H7 (cell line): ENCODE measurements at regions not wholly inside any gene's neighbourhood (a gene's known extent, or its start where the extent isn't known, plus 50 kb on each side); places are given as distances from the start of the nearest gene placed in this dataset.

ENCODE experiments used
- DNase-seq: peaks from one replicate; pipeline ENCODE4 v3.0.0; 2012
- H3K27me3 ChIP-seq: 2 replicates; pipeline ENCODE4 v1.6.0; 2011; ENCODE audit warnings: mild to moderate bottlenecking, low read length; ENCODE audit not compliant: control insufficient read depth, insufficient read depth
- H3K36me3 ChIP-seq: replicated peaks from 2 replicates; pipeline ENCODE4 v1.5.1; 2011; ENCODE audit warnings: low read length; ENCODE audit not compliant: control insufficient read depth, insufficient read depth
- H3K4me3 ChIP-seq: 2 replicates; pipeline ENCODE4 v1.5.1; 2011; ENCODE audit warnings: low read depth, mild to moderate bottlenecking, control low read depth, low read length, moderate library complexity; ENCODE audit not compliant: insufficient read depth

GRCh38 chr7:36082216-36082615 lies 70.8 kb upstream of the EEPD1 start:
- DNase-seq = no peak
- Histone ChIP-seq H3K36me3 (no peaks in the 10 kb centered on the region), H3K27me3 (no peaks in the 10 kb centered on the region; the same call in 1 of the 2 replicates), H3K4me3 (no peak overlapping the region)

GRCh38 chr7:36082910-36083309 lies 70.1 kb upstream of the EEPD1 start:
- peak; percentile 74 for DNase-seq

GRCh38 chr7:36083626-36084380 lies 69.3 kb upstream of the EEPD1 start:
- Histone ChIP-seq H3K4me3 (no peak overlapping the region), H3K36me3 (no peaks in the 10 kb centered on the region), H3K27me3 (no peaks in the 10 kb centered on the region; the same call in 1 of the 2 replicates)
- DNase-seq = no peak

More at GRCh38 chr7:36082910-36083309, 70.1 kb upstream of the EEPD1 start:
- Histone ChIP-seq H3K36me3 (no peaks in the 10 kb centered on the region), H3K4me3 (no peak overlapping the region), H3K27me3 (no peaks in the 10 kb centered on the region; the same call in 1 of the 2 replicates)

- H3K36me3 ChIP-seq = no peaks in the 10 kb centered on the region
- DNase-seq = peak; percentile 79
- H3K27me3 ChIP-seq = no peaks in the 10 kb centered on the region; the same call in 1 of the 2 replicates
- no peak overlapping the region for H3K4me3 ChIP-seq
Measured at GRCh38 chr7:36084485-36085091, 68.5 kb upstream of the EEPD1 start.

- no peaks in the 10 kb centered on the region; the same call in 1 of the 2 replicates for H3K27me3 ChIP-seq
- no peaks in the 10 kb centered on the region for H3K36me3 ChIP-seq
- no peak for DNase-seq
- H3K4me3 ChIP-seq = no peak overlapping the region
Measured at GRCh38 chr7:36085096-36085495, 68.0 kb upstream of the EEPD1 start.

- no peak for DNase-seq
- no peak overlapping the region for H3K4me3 ChIP-seq
- H3K36me3 ChIP-seq = no peaks in the 10 kb centered on the region
- no peaks in the 10 kb centered on the region; the same call in 1 of the 2 replicates for H3K27me3 ChIP-seq
Measured at GRCh38 chr7:36086571-36086970, 66.5 kb upstream of the EEPD1 start.

GRCh38 chr7:36088553-36088952 lies 64.5 kb upstream of the EEPD1 start:
- H3K27me3 ChIP-seq = no peaks in the 10 kb centered on the region; the same call in 1 of the 2 replicates
- no peaks in the 10 kb centered on the region for H3K36me3 ChIP-seq
- H3K4me3 ChIP-seq = no peak overlapping the region
- DNase-seq = no peak

- H3K4me3 ChIP-seq = no peak overlapping the region
- no peak for DNase-seq
- H3K27me3 ChIP-seq = no peaks in the 10 kb centered on the region; the same call in 1 of the 2 replicates
- H3K36me3 ChIP-seq = no peaks in the 10 kb centered on the region
Measured at GRCh38 chr7:36088966-36089365, 64.1 kb upstream of the EEPD1 start.

- Histone ChIP-seq H3K4me3 (no peak overlapping the region), H3K27me3 (no peaks in the 10 kb centered on the region), H3K36me3 (no peaks in the 10 kb centered on the region)
- no peak for DNase-seq
Measured at GRCh38 chr7:36090976-36091873, 61.8 kb upstream of the EEPD1 start.

GRCh38 chr7:36091874-36092176 lies 61.2 kb upstream of the EEPD1 start:
- H3K27me3 ChIP-seq = no peaks in the 10 kb centered on the region
- no peak overlapping the region for H3K4me3 ChIP-seq
- no peaks in the 10 kb centered on the region for H3K36me3 ChIP-seq
- no peak for DNase-seq

- no peak for DNase-seq
- no peak overlapping the region for H3K4me3 ChIP-seq
- no peaks in the 10 kb centered on the region for H3K36me3 ChIP-seq
- H3K27me3 ChIP-seq = no peaks in the 10 kb centered on the region
Measured at GRCh38 chr7:36092221-36092771, 60.8 kb upstream of the EEPD1 start.

GRCh38 chr7:36096460-36097095 lies 56.5 kb upstream of the EEPD1 start:
- H3K36me3 ChIP-seq = no peaks in the 10 kb centered on the region
- DNase-seq = peak; percentile 53
- H3K27me3 ChIP-seq = no peaks in the 10 kb centered on the region
- H3K4me3 ChIP-seq = no peak overlapping the region

- no peaks in the 10 kb centered on the region for H3K27me3 ChIP-seq
- no peak for DNase-seq
Measured at GRCh38 chr7:36098096-36098495, 55.0 kb upstream of the EEPD1 start.

GRCh38 chr7:36100226-36100625 lies 52.8 kb upstream of the EEPD1 start:
- Histone ChIP-seq H3K4me3 (no peak overlapping the region), H3K36me3 (no peaks in the 10 kb centered on the region), H3K27me3 (no peaks in the 10 kb centered on the region)
- no peak for DNase-seq

More at GRCh38 chr7:36098096-36098495, 55.0 kb upstream of the EEPD1 start:
- H3K36me3 ChIP-seq = no peaks in the 10 kb centered on the region
- H3K4me3 ChIP-seq = no peak overlapping the region
